HEK293 (cell line): ENCODE measurements at regions not wholly inside any gene's neighbourhood (a gene's known extent, or its start where the extent isn't known, plus 50 kb on each side); places are given as distances from the start of the nearest gene placed in this dataset.

Experiments
- CTCF ChIA-PET: fragments of 350-600 bp; formaldehyde crosslinking; extraction: SDS; loops from one replicate; lab custom pipeline; 2021; ENCODE audit warnings: antibody characterized with exemption; lab: Yijun Ruan, JAX
- POLR2A ChIA-PET: fragments of 300-600 bp; formaldehyde crosslinking; extraction: SDS; loops from one replicate; lab custom pipeline; 2020; ENCODE audit warnings: antibody characterized with exemption, inconsistent platforms; lab: Yijun Ruan, JAX
- H3K27ac ChIP-seq: fragments of 200-500 bp; sonication (Bioruptor generic); 2 replicates; pipeline ENCODE4 v1.5.1; 2014; ENCODE audit warnings: low read depth, low read length, control low read depth, inconsistent platforms; ENCODE audit errors: extremely low read depth
- H3K36me3 ChIP-seq, 2 experiments: fragments of 200-500 bp in 1 of 2; sonication (Bioruptor generic) in 1 of 2; 1 replicate in 1 of 2; 2 replicates in 1 of 2; pipeline ENCODE4 v1.5.1; 2014 to 2017; ENCODE audit warnings: inconsistent platforms in 2 of 2, low read length in 2 of 2; ENCODE audit not compliant: control insufficient read depth in 2 of 2, insufficient read depth in 1 of 2
- H3K4me1 ChIP-seq: fragments of 200-500 bp; sonication (Bioruptor generic); 2 replicates; pipeline ENCODE4 v1.5.1; 2014; ENCODE audit warnings: mild to moderate bottlenecking, low read length, inconsistent platforms; ENCODE audit not compliant: control insufficient read depth, insufficient read depth
- H3K4me3 ChIP-seq: 2 replicates; pipeline ENCODE4 v1.5.1; 2011; ENCODE audit warnings: low read depth, mild to moderate bottlenecking, control low read depth, low read length, moderate library complexity
- H3K9me3 ChIP-seq: fragments of 200-500 bp; sonication (Bioruptor generic); 2 replicates; pipeline ENCODE4 v1.5.1; 2014; ENCODE audit warnings: low read depth, low read length, inconsistent platforms; ENCODE audit not compliant: control insufficient read depth, insufficient read depth
- GLIS1 ChIP-seq: fragments of 450-650 bp; formaldehyde crosslinking; IDR thresholded peaks from 2 replicates; pipeline ENCODE4 v1.5.1; 2016; ENCODE audit warnings: missing biosample characterization, missing genetic modification characterization
- IKZF3 ChIP-seq: fragments of 450-650 bp; IDR thresholded peaks from 2 replicates; pipeline ENCODE4 v1.5.0; 2018; ENCODE audit warnings: missing biosample characterization, mild to moderate bottlenecking, missing genetic modification characterization, moderate library complexity
- KLF10 ChIP-seq: fragments of 450-650 bp; IDR thresholded peaks from 2 replicates; pipeline ENCODE4 v1.5.1; 2018; ENCODE audit warnings: missing biosample characterization, mild to moderate bottlenecking, missing genetic modification characterization
- PRDM4 ChIP-seq: fragments of 450-650 bp; formaldehyde crosslinking; IDR thresholded peaks from 2 replicates; pipeline ENCODE4 v1.5.1; 2017; ENCODE audit warnings: missing biosample characterization, missing genetic modification characterization
- REST ChIP-seq: fragments of 450-650 bp; formaldehyde crosslinking; IDR thresholded peaks from 2 replicates; pipeline ENCODE4 v1.5.1; 2016; ENCODE audit warnings: missing biosample characterization, missing genetic modification characterization
- SETDB1 ChIP-seq: IDR thresholded peaks from one replicate; pipeline ENCODE4 v1.6.1; 2017; ENCODE audit warnings: mild to moderate bottlenecking, low read length, moderate library complexity, mixed read lengths; ENCODE audit not compliant: insufficient read length
- ZBTB17 ChIP-seq: fragments of 450-650 bp; formaldehyde crosslinking; IDR thresholded peaks from 2 replicates; pipeline ENCODE4 v1.5.1; 2016; ENCODE audit warnings: missing biosample characterization, missing genetic modification characterization
- ZBTB6 ChIP-seq: fragments of 450-650 bp; formaldehyde crosslinking; IDR thresholded peaks from 2 replicates; pipeline ENCODE4 v1.5.1; 2017; ENCODE audit warnings: missing biosample characterization, missing genetic modification characterization
- ZNF10 ChIP-seq: fragments of 450-650 bp; formaldehyde crosslinking; IDR thresholded peaks from 2 replicates; pipeline ENCODE4 v1.5.1; 2017; ENCODE audit warnings: missing biosample characterization, missing genetic modification characterization
- ZNF202 ChIP-seq: fragments of 450-650 bp; formaldehyde crosslinking; IDR thresholded peaks from 2 replicates; pipeline ENCODE4 v1.5.1; 2016; ENCODE audit warnings: missing biosample characterization, missing genetic modification characterization, borderline replicate concordance
- ZNF24 ChIP-seq: fragments of 450-650 bp; formaldehyde crosslinking; IDR thresholded peaks from 2 replicates; pipeline ENCODE4 v1.5.1; 2016; ENCODE audit warnings: missing biosample characterization, missing genetic modification characterization
- ZNF26 ChIP-seq: fragments of 450-650 bp; formaldehyde crosslinking; IDR thresholded peaks from 2 replicates; pipeline ENCODE4 v1.5.1; 2016; ENCODE audit warnings: missing biosample characterization, missing genetic modification characterization
- ZNF274 ChIP-seq, 2 experiments: fragments of 200-500 bp in 1 of 2; fragments of 450-650 bp in 1 of 2; sonication (Bioruptor generic) in 1 of 2; formaldehyde crosslinking in 1 of 2; IDR thresholded peaks; 2 replicates each; pipeline versions ENCODE4 v1.5.1 to v1.6.1; 2014 to 2016; ENCODE audit warnings: borderline replicate concordance in 1 of 2, inconsistent platforms in 1 of 2, low read length in 1 of 2, missing biosample characterization in 1 of 2, missing genetic modification characterization in 1 of 2
- ZNF302 ChIP-seq: fragments of 450-650 bp; formaldehyde crosslinking; IDR thresholded peaks from 2 replicates; pipeline ENCODE4 v1.5.1; 2016; ENCODE audit warnings: missing biosample characterization, missing genetic modification characterization, low read depth
- ZNF341 ChIP-seq: fragments of 450-650 bp; formaldehyde crosslinking; IDR thresholded peaks from 2 replicates; pipeline ENCODE4; 2016; ENCODE audit warnings: low read depth, missing biosample characterization, missing genetic modification characterization
- ZNF350 ChIP-seq: fragments of 450-650 bp; formaldehyde crosslinking; IDR thresholded peaks from 2 replicates; pipeline ENCODE4 v1.5.0; 2017; ENCODE audit warnings: missing biosample characterization, mild to moderate bottlenecking, missing genetic modification characterization
- ZNF423 ChIP-seq: fragments of 450-650 bp; formaldehyde crosslinking; IDR thresholded peaks from 2 replicates; pipeline ENCODE4 v1.5.1; 2016; ENCODE audit warnings: missing biosample characterization, missing genetic modification characterization
- ZNF48 ChIP-seq: fragments of 450-650 bp; formaldehyde crosslinking; IDR thresholded peaks from 2 replicates; pipeline ENCODE4 v1.5.1; 2016; ENCODE audit warnings: missing biosample characterization, missing genetic modification characterization
- ZNF510 ChIP-seq: fragments of 450-650 bp; formaldehyde crosslinking; IDR thresholded peaks from 2 replicates; pipeline ENCODE4 v1.5.1; 2018; ENCODE audit warnings: mild to moderate bottlenecking, missing genetic modification characterization, missing biosample characterization; ENCODE audit not compliant: insufficient replicate concordance
- ZNF518A ChIP-seq: fragments of 450-650 bp; formaldehyde crosslinking; conservative IDR thresholded peaks from 2 replicates; pipeline ENCODE4 v1.5.1; 2016; ENCODE audit warnings: low read depth, missing biosample characterization, missing genetic modification characterization
- ZNF623 ChIP-seq: fragments of 450-650 bp; formaldehyde crosslinking; IDR thresholded peaks from 2 replicates; pipeline ENCODE4 v1.5.1; 2016; ENCODE audit warnings: missing biosample characterization, missing genetic modification characterization
- ZNF660 ChIP-seq: fragments of 450-650 bp; IDR thresholded peaks from 2 replicates; pipeline ENCODE4 v1.5.1; 2018; ENCODE audit warnings: missing biosample characterization, mild to moderate bottlenecking, missing genetic modification characterization
- ZNF76 ChIP-seq: fragments of 450-650 bp; formaldehyde crosslinking; IDR thresholded peaks from 2 replicates; pipeline ENCODE4; 2016; ENCODE audit warnings: low read depth, missing biosample characterization, missing genetic modification characterization, borderline replicate concordance
- ZNF776 ChIP-seq: fragments of 450-650 bp; formaldehyde crosslinking; IDR thresholded peaks from 2 replicates; pipeline ENCODE4 v1.5.0; 2017; ENCODE audit warnings: missing biosample characterization, missing genetic modification characterization, borderline replicate concordance
- ZSCAN23 ChIP-seq: fragments of 450-650 bp; formaldehyde crosslinking; IDR thresholded peaks from 2 replicates; pipeline ENCODE4 v1.5.1; 2016; ENCODE audit warnings: missing biosample characterization, missing genetic modification characterization

GRCh38 chr17:33493566-33493965 lies 200.5 kb upstream of the ASIC2 start (continued):
- TF ChIP-seq ZNF26 (tag by site-specific recombination) (no peak), ZBTB17 (no peak), ZNF510 (no peak), ZNF302 (tag by site-specific recombination) (no peak), ZNF48 (tag by site-specific recombination) (no peak), ZNF776 (no peak), ZNF518A (tag by site-specific recombination) (no peak), PRDM4 (tag by site-specific recombination) (no peak), ZNF423 (no peak), ZNF24 (no peak), ZSCAN23 (no peak)

- Histone ChIP-seq H3K9me3 (no peaks in the 10 kb centered on the region), H3K4me1 (no peaks in the 10 kb centered on the region), H3K36me3 (no peaks in the 10 kb centered on the region), H3K4me3 (no peak overlapping the region), H3K27ac (no peak overlapping the region)
- POLR2A ChIA-PET, result no interaction called here
- CTCF ChIA-PET, result interaction anchor here (0.9 kb wide), 1 partner anchor 26 kb away, joined by 5 read pairs; no protein-coding TSS in a partner anchor
- TF ChIP-seq REST (tag by site-specific recombination) (no peak), ZNF623 (tag by site-specific recombination) (no peak), IKZF3 (tag by site-specific recombination) (no peak), GLIS1 (tag by site-specific recombination) (no peak), KLF10 (tag by site-specific recombination) (no peak), SETDB1 (no peak), ZNF76 (tag by site-specific recombination) (no peak), ZNF10 (no peak), ZNF350 (tag by site-specific recombination) (no peak), ZNF202 (tag by site-specific recombination) (no peak), ZNF341 (no peak), ZNF274 (IDR thresholded peaks at IDR 0.05; ENCODE audit: low read length) (no peak), ZNF274 (tag by site-specific recombination; IDR thresholded peaks at IDR 0.05; ENCODE audit: borderline replicate concordance) (no peak), ZBTB17 (no peak), ZNF660 (no peak), ZBTB6 (tag by site-specific recombination) (no peak)
Measured at GRCh38 chr17:33494151-33494550, 201.1 kb upstream of the ASIC2 start.
